SH-SY5Y (cell line): ENCODE measurements at regions not wholly inside any gene's neighbourhood (a gene's known extent, or its start where the extent isn't known, plus 50 kb on each side); places are given as distances from the start of the nearest gene placed in this dataset.
A peak's percentile ranks its signal among the peaks of the same experiment; 100 is the strongest.

Source experiments
- GATA2 ChIP-seq: IDR thresholded peaks from 2 replicates; pipeline ENCODE4 v1.6.1; 2011; ENCODE audit warnings: mild to moderate bottlenecking, low read depth, low read length
- GATA3 ChIP-seq: IDR thresholded peaks from 2 replicates; pipeline ENCODE4 v1.6.1; 2011; ENCODE audit warnings: low read depth, mild to moderate bottlenecking, low read length, moderate library complexity

- TF ChIP-seq GATA2 (no peak), GATA3 (no peak)
Measured at GRCh38 chr5:168092209-168093185, 198.9 kb upstream of the WWC1 start.

- no peak for TF ChIP-seq GATA2
- TF ChIP-seq GATA3 = no peak
Measured at GRCh38 chr5:168093200-168093910, 198.1 kb upstream of the WWC1 start.

- TF ChIP-seq GATA3 (no peak), GATA2 (no peak)
Measured at GRCh38 chr5:168096525-168096924, 194.9 kb upstream of the WWC1 start.

- TF ChIP-seq GATA2 = no peak
- TF ChIP-seq GATA3 = no peak
Measured at GRCh38 chr5:168097876-168098653, 193.4 kb upstream of the WWC1 start.

GRCh38 chr5:168101352-168101751 is 190.1 kb upstream of the WWC1 start:
- TF ChIP-seq GATA3 = no peak
- no peak for TF ChIP-seq GATA2

- TF ChIP-seq GATA2 (no peak), GATA3 (no peak)
Measured at GRCh38 chr5:168104350-168104749, 187.1 kb upstream of the WWC1 start.

- no peak for TF ChIP-seq GATA3
- TF ChIP-seq GATA2 = no peak
Measured at GRCh38 chr5:168104811-168105481, 186.5 kb upstream of the WWC1 start.

GRCh38 chr5:168106008-168106761 is 185.3 kb upstream of the WWC1 start:
- TF ChIP-seq GATA2 = no peak
- TF ChIP-seq GATA3 = no peak

- TF ChIP-seq GATA2 (no peak), GATA3 (no peak)
Measured at GRCh38 chr5:168109441-168109840, 182.0 kb upstream of the WWC1 start.

- TF ChIP-seq GATA2 (no peak), GATA3 (no peak)
Measured at GRCh38 chr5:168110384-168110783, 181.1 kb upstream of the WWC1 start.

- 0 out of 2 replicates have a peak, but pooled peaks have one; percentile 17 for TF ChIP-seq GATA2
- TF ChIP-seq GATA3 = no peak
Measured at GRCh38 chr5:168110870-168111832, 180.3 kb upstream of the WWC1 start.

GRCh38 chr5:168114444-168115017 is 176.9 kb upstream of the WWC1 start:
- no peak for TF ChIP-seq GATA2
- TF ChIP-seq GATA3 = no peak
